Ovary (tissue), 3 donors: ENCODE measurements at regions not wholly inside any gene's neighbourhood (a gene's known extent, or its start where the extent isn't known, plus 50 kb on each side); places are given as distances from the start of the nearest gene placed in this dataset.
"Not testable (repeated sequence)": the region's sequence is repeated elsewhere in the genome, so short reads cannot be mapped to it uniquely, and the experiment has no call there.

Experiments
- POLR2A ChIP-seq: fragments of 450-650 bp; IDR thresholded peaks from one replicate; pipeline ENCODE4 v1.6.1; 2017; ENCODE audit warnings: antibody characterized with exemption, mild to moderate bottlenecking, moderate library complexity
- TF ChIP-seq, protein P1 (sequence below), 3 donors: fragments of 450-650 bp in 2 of 3; fragments of 200-600 bp in 1 of 3; IDR thresholded peaks; one replicate each; pipeline versions ENCODE4 v1.5.1 to v1.8.0; 2016 to 2022; ENCODE audit warnings: antibody characterized with exemption in 3 of 3, mild to moderate bottlenecking in 1 of 3
- donor health status: DM: no; HTN: no; CAD: no.

- TF ChIP-seq, protein P1, sequence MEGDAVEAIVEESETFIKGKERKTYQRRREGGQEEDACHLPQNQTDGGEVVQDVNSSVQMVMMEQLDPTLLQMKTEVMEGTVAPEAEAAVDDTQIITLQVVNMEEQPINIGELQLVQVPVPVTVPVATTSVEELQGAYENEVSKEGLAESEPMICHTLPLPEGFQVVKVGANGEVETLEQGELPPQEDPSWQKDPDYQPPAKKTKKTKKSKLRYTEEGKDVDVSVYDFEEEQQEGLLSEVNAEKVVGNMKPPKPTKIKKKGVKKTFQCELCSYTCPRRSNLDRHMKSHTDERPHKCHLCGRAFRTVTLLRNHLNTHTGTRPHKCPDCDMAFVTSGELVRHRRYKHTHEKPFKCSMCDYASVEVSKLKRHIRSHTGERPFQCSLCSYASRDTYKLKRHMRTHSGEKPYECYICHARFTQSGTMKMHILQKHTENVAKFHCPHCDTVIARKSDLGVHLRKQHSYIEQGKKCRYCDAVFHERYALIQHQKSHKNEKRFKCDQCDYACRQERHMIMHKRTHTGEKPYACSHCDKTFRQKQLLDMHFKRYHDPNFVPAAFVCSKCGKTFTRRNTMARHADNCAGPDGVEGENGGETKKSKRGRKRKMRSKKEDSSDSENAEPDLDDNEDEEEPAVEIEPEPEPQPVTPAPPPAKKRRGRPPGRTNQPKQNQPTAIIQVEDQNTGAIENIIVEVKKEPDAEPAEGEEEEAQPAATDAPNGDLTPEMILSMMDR (IDR thresholded peaks at IDR 0.05), result not testable (repeated sequence)
- not testable (repeated sequence) for TF ChIP-seq POLR2A
These were observed 592.8 kb upstream of the PRR20A start for GRCh38 chr13:56547921-56548320.
